ENCODE measurements at regions not wholly inside any gene's neighbourhood (a gene's known extent, or its start where the extent isn't known, plus 50 kb on each side); places are given as distances from the start of the nearest gene placed in this dataset.

DNA sequence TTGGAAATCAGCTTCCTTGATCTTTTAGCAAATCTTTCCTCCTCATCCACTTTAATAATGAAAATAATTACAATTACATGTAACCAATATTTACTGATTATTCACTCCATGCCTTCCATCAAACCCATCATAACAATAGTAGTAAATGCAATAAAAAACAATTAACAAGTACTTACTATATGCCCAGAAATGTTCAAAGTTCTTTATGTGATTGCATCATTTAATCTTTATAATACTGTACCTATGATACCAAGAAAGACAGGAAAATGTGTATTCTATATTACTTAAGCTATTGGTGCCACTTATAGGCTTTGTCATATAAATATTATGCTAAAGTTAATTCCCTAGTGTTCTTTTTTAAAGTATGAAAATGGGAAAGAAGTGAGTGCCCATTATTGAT lies 210.2 kb upstream of the PKDCC start:
- H3K27ac ChIP-seq: no peak overlapping the region
- no peak for TF ChIP-seq ZFX (IDR thresholded peaks at IDR 0.05)
- TF ChIP-seq, protein P1, sequence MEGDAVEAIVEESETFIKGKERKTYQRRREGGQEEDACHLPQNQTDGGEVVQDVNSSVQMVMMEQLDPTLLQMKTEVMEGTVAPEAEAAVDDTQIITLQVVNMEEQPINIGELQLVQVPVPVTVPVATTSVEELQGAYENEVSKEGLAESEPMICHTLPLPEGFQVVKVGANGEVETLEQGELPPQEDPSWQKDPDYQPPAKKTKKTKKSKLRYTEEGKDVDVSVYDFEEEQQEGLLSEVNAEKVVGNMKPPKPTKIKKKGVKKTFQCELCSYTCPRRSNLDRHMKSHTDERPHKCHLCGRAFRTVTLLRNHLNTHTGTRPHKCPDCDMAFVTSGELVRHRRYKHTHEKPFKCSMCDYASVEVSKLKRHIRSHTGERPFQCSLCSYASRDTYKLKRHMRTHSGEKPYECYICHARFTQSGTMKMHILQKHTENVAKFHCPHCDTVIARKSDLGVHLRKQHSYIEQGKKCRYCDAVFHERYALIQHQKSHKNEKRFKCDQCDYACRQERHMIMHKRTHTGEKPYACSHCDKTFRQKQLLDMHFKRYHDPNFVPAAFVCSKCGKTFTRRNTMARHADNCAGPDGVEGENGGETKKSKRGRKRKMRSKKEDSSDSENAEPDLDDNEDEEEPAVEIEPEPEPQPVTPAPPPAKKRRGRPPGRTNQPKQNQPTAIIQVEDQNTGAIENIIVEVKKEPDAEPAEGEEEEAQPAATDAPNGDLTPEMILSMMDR (conservative IDR thresholded peaks at IDR 0.05): no peak

DNA sequence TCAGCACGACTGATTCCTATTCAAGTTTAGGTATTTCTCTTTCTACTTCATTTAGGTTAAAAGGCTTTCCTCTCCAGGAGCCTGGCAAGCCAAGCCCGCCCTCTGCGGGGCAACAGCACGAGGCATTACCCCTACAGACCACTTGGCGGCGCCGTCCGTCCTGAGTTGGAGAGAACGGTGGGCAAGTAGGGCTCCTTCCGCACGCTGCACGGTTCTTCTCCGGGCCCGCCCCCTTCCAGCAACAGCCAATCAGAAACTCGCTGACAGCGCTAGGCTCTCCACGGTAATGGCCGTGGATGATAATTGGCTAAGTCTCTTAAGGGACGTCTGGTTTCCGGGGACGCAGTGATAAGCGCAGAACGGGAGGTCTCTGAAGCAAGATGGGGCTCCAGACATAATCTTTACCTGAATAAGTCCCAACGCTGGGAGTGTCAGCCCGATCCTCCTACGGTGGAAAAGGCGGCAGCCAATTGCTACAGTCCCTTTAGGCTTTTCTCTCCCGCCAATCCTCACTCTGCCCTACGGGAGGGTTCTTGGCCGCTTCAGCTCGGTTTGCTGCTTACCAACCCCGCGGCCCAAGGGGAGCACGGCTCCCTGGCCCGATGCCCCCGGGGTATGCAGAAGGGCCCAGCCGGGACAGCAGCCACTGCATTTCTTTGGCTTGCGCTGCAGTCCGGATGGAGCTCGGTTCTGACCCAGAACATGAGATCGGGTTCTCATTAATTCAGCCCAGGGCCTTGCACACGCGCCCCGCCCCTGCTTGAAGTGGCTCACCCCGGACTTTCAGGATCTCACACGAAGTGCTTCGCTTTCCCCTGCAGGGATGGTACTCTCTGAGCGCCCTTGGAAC lies 206.9 kb upstream of the PKDCC start:
- peak; percentile 24; the same call in 1 of the 2 replicates for TF ChIP-seq ZFX (IDR thresholded peaks at IDR 0.05)
- TF ChIP-seq, protein P1 (conservative IDR thresholded peaks at IDR 0.05): peak; percentile 91
- H3K27ac ChIP-seq: peak overlapping the region; percentile 55

DNA sequence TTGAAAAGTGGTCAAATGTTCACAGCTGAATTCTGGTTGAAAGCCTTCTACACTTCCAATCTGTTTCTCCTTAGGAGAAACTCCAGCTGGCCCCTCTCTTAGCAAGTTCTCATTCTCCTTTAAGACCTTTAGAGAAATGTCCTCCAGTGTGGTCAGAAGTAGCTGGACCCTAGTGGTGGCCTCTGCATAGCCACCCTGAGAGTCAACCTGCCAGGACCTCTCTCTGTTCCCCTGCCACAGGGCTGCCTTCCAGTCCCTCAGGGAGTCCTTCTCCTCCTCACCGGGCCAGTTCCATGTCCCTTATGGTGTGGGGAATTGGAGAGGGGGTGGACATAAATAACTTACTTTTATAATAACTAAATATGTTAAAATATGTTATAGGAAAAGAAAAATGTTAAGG lies 200.9 kb upstream of the PKDCC start:
- H3K27ac ChIP-seq: no peak overlapping the region
- no peak for TF ChIP-seq ZFX (IDR thresholded peaks at IDR 0.05)
- TF ChIP-seq, protein P1 (conservative IDR thresholded peaks at IDR 0.05): no peak

GRCh38 chr2:41847744-41848441 lies 199.9 kb upstream of the PKDCC start:
- no peak overlapping the region for H3K27ac ChIP-seq
- TF ChIP-seq, protein P1 (conservative IDR thresholded peaks at IDR 0.05): no peak
- TF ChIP-seq ZFX (IDR thresholded peaks at IDR 0.05): no peak

DNA sequence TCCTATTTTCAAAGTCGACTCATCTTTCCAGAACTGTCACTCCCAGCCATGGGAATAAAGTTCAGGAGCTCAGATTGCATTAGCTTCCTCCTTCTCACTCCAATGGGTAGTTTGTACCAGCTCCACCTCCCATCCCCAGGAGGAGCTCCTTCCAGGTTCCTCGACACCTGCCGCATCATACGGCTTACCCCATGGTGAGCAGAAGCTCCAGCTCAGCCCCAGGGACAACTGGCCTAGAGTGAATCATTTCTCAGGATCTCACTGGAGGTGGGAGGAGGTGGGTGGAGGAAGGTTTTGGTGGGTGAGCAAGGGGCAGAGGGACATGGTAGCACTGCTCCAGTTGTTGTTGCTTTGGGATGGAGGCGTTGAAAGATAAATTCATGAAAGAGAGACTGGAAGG lies 196.3 kb upstream of the PKDCC start:
- H3K27ac ChIP-seq: no peak overlapping the region
- TF ChIP-seq ZFX (IDR thresholded peaks at IDR 0.05): no peak
- TF ChIP-seq, protein P1 (conservative IDR thresholded peaks at IDR 0.05): no peak

DNA sequence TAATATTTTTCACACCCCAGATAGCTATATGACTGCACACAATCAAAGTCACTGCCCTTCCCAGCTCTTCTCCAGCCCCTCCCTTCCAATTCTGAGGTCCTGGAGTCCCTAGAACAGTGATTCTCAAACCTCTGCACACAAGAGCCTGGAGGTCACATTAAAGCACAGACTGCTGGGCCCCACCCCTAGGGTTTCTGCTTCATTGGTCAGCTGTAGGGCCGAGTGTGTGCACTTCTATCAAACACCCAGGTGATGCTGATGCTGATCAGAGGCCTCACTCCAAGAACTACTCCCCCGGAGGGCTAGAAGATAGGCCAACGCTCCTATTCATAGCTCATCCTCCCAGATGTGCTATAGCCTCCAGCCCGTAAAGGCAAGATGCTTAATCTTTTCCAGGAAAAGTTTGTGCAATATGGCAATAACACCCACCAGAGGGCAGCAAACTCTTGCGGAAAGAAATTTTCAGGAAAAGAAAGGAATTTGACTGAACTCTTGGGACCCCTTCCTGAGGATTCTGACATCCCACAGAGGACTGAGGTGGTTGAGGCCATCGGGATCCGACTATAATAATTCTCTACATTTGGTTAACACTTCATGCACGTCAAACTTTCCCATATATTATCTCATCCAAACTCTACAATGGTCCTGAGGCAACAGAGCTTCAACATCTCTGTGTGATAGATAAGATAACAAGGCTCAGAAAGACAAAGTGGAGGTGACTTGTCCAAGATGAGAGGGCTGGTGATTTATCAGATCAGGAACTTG lies 194.2 kb upstream of the PKDCC start:
- H3K27ac ChIP-seq: no peak overlapping the region
- TF ChIP-seq, protein P1 (conservative IDR thresholded peaks at IDR 0.05): peak; percentile 66
- TF ChIP-seq ZFX (IDR thresholded peaks at IDR 0.05): no peak
